Gastroesophageal sphincter (tissue), 3 donors: ENCODE measurements at regions not wholly inside any gene's neighbourhood (a gene's known extent, or its start where the extent isn't known, plus 50 kb on each side); places are given as distances from the start of the nearest gene placed in this dataset.

Experiments used
- EP300 ChIP-seq: sonication (generic); formaldehyde crosslinking; IDR thresholded peaks from one replicate; pipeline ENCODE4 v1.6.1; 2017; ENCODE audit warnings: antibody characterized with exemption, mild to moderate bottlenecking
- TF ChIP-seq, protein P1 (sequence below), 4 experiments: fragments of 200-600 bp in 2 of 4; fragments of 450-650 bp in 2 of 4; sonication (generic) in 1 of 4; IDR thresholded peaks; one replicate each; pipeline ENCODE4 v1.5.1; 2017 to 2019; ENCODE audit warnings: antibody characterized with exemption in 4 of 4, mild to moderate bottlenecking in 2 of 4, moderate library complexity in 2 of 4

- TF ChIP-seq, protein P1, sequence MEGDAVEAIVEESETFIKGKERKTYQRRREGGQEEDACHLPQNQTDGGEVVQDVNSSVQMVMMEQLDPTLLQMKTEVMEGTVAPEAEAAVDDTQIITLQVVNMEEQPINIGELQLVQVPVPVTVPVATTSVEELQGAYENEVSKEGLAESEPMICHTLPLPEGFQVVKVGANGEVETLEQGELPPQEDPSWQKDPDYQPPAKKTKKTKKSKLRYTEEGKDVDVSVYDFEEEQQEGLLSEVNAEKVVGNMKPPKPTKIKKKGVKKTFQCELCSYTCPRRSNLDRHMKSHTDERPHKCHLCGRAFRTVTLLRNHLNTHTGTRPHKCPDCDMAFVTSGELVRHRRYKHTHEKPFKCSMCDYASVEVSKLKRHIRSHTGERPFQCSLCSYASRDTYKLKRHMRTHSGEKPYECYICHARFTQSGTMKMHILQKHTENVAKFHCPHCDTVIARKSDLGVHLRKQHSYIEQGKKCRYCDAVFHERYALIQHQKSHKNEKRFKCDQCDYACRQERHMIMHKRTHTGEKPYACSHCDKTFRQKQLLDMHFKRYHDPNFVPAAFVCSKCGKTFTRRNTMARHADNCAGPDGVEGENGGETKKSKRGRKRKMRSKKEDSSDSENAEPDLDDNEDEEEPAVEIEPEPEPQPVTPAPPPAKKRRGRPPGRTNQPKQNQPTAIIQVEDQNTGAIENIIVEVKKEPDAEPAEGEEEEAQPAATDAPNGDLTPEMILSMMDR (IDR thresholded peaks at IDR 0.05), result no peak
- TF ChIP-seq EP300, result no peak
Observed at GRCh38 chr17:63382136-63382535, 64.0 kb downstream of the CYB561 start.
